ENCODE measurements at regions not wholly inside any gene's neighbourhood (a gene's known extent, or its start where the extent isn't known, plus 50 kb on each side); places are given as distances from the start of the nearest gene placed in this dataset.

DNA sequence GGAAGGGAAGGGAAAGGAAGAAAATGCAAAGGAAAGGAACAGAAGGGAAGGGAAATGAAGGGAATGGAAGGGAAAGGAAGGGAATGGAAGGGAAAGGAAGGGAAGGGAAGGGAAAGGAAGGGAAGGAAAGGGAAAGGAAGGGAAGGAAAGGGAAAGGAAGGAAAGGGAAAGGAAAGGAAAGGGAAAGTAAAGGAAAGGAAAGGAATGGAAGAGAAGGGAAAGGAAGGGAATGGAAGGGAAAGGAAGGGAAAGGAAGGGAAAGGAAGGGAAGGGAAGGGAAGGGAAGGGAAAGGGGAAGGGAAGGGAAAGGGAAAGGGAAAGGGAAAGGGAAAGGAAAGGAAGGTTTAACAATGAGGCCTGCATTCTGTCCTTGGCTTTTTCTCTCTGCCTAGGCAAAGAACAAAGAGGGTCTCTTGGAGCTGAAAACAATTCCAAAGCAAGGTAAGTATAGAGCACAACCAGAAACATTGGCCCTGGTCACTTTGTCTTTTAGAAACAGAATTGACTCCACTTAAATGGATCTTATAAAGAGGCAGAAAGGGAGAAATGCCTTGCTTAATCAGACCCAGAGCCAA lies 525.9 kb upstream of the TMPO start:
- no peak for DNase-seq

DNA sequence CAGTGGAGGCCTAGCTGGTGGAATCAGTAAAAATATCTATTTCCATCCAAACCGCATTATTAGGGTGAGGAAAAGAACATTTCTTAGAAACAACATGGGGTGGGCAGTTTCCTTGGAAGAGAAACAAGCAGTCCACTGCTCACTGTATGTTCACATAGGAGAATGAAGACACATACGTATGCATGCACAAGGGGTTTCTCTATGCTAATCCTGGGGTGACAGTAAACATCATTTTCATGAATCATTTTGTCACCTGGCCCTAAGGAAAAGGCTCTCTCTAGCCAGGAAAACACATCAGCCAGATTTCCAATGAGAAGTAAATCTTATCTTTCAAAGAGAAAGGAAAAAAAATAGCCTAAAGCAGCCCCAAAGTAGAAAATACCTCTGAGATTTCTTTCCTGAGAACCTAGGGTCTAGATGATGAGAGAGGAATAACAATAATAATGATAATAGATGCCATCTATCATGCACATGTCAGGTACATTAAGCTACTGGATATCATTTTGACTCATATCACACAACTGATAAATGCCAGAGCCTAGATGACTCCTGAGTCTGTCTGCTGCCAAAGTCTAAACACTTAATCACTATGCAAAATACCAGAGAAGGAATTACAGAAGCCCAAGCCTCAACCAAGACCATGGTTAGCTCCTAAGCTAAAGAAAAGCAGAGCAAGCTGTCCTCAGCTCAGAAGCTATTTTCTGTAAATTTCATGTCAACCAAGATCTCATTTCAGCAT lies 520.5 kb upstream of the TMPO start:
- no peak for DNase-seq

DNA sequence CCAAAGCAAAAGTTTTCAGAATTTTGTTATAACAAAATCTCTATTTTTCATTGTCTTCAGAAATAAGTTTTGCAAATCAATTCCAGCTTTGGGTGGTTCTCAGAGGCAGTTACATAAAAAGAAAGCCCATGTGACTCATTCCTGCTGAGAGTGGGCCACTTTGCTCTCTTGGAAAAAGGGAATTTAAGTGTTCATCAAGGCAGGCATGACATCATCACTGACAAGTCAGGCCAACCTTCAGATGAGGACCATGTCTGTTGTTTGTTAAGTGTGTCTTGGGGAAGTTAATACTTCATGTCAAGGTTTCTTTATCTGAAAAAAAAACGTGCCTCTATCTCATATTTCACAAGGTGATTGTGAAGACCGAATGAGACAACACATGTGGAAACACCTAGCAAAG lies 519.8 kb upstream of the TMPO start:
- DNase-seq: no peak

DNA sequence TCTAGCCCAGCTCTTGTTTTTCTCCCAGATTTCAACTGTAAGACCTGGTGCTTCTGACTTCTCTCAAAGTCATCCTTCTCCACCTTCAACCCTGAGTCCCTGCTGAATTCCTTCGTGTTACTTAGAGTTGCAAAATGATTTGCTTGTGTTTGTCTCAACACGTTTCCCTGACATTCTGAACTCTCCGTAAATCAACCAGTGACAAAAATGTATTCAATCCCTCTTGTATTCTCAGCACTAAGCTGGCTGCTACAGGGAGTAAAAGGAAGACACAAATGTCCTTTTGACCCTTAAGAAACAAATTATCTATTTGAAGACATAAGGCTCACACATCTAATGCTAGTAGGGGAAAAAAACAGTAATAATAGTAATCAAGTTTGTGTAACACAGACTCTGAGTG lies 514.0 kb upstream of the TMPO start:
- no peak for DNase-seq

DNA sequence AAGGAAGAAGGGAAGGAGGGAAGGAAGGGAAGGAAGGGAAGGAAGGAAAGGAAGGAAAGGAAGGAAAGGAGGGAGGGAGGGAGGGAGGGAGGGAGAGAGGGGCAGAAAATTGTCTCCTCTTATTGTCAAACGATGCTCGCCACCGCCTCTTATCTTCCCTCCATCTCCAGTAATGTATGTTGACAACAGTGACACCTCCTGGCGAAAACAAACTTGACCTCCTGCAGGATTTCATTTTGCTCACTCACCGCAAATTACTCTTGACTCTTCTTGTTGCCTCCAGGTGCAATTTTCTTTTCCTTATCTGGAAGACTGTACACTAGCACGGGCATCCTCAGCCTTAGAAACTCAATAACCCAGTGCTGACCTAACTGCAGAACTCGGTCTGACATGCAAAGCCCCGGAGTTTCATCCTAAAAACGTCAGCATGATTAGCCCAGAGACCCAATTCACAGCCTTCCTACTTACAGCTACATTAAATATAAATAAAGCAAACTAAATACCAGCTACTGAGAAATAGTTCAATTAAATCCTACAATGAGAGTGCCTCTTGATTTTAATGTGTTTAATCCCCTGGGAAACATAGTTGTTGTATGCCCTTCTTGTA lies 512.4 kb upstream of the TMPO start:
- DNase-seq: peak; percentile 38

DNA sequence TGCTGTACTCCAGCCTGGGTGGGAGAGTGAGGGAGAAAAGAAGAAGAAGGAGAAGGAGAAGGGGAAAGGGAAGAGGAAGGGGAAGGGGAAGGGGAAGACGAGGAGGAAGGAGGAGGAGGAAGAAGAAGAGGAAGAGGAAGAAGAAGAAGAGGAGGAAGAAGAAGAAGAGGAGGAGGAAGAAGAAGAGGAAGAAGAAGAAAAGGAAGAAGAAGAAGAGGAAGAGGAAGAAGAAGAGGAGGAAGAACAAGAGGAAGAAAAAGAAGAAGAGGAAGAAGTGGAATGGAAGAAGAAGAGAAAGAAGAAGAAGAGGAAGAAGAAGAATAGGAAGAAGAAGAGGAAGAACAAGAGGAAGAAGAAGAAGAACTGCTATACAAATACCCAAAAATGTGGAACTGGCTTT lies 507.4 kb upstream of the TMPO start:
- no peak for DNase-seq

DNA sequence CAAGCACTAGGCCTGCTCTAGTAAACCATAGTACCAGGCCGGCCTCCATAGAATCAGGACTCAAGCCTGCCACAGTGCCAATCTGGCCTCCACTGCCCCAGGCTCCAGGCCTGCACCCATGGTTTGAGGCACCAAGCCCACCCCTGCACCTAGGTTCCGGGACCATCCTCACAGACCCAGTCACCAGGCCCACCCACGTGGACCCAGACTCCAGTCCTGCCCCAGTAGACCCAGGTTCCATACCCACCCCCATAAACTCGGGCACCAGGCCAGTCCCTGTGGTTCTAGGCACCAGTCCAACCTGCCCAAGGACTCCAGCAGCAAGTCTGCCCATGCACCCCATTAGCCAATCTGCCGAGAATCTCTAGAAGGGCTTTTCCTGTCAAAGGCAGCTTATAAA lies 501.8 kb upstream of the TMPO start:
- no peak for DNase-seq

DNA sequence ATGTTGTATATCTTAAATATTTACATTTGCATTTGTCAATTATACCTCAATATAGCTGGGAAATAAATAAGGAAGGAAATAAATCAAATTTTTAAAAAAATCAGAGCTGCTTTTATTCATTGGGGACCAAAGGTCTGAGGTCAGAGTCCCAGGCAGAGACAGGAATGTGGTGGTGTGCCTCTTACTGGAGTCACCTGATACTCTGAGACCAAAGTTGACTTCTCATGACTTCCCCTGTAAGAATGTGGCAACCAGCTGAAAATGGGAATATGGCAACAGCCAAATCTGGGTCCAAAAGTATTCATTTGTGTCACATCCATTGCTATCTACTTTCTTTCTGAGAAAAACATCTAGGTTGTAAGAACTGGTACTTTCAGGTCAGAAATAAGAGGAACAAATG lies 496.6 kb upstream of the TMPO start:
- DNase-seq: no peak

DNA sequence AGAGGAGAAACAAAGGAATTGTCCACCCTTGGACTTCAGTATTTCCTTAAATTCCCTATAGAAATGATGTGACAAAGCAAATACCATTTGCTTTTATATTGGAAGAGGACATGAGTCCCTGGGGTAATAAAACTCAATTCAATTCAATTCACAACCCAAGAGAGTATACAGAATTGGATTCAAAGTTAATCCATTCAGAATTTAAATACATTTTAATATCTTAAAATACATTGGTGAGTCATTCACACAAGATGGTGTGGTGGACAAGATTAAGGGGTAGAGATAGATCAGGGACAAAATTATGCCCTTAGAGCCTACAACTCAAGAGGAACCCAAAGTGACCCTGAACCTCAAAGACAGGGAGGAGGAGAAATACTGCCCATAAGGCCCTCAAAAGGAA lies 495.0 kb upstream of the TMPO start:
- no peak for DNase-seq

DNA sequence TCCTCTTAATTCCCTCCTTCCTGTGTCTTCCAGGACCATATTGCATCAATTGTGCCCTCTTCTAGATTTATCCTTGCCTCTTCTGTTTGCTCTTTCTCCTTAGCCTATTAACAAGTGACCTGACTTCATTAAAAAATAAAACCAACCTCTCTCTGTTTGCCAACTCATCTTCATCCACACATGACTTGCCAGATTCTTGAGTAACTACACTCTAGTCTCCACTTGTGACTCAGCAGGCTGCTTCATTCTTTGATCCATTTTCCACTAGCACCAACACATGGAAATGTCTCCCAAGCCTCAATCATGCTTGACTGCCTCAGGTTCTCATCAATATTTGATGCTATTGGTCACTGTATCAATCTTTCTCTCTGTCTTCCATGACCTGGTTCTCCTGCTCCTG lies 492.4 kb upstream of the TMPO start:
- DNase-seq: no peak

DNA sequence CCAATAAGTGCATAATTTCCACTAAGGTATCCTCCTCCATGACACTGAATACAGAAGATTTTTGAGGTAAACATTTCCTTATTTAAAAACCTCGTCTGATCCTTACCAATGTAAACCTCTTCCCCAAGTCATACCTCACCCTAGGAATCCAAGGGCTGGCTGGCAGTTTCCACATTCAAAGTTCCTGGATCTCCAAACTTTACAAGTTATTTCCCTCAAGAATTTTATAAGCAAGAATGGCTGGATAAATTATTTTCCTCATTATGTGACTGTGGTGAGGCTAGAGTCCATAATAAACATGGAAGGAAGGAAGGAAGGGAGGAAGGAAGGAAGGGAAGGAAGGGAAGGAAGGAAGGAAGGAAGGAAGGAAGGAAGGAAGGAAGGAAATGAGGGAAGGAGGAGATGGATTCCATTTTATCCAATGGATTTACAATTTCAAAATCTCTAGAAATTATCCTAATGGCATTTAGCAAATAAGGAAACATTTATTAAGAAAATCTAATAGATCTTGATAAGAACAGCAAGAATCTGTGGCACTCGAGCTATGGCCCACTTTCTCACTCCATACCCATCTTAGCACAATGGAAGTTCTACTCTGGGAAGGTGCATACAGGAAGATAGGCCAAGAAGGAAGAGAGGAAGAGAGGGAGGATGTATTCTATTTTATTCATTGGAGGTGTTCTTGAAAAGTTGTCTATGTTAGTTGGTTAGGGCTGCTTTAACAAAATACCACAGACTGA lies 477.8 kb upstream of the TMPO start:
- DNase-seq: no peak

DNA sequence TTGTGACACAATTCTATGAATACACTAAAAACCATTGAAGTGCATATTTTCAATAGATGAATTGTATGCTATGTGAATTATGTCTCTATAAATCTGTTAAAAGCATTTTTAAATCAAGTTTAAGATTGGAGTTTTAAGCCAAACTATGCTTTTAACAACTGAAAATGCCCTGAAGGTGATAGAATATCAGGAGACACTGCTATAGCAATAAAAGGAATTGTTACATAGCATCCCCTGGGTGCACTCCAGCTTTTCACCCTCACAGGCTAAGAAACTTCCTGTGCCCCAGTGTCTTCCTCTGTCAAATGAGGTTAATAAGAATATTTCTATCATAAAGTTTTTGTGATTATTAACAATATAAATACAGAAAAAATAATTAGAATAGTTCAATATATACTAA lies 472.7 kb upstream of the TMPO start:
- DNase-seq: no peak

DNA sequence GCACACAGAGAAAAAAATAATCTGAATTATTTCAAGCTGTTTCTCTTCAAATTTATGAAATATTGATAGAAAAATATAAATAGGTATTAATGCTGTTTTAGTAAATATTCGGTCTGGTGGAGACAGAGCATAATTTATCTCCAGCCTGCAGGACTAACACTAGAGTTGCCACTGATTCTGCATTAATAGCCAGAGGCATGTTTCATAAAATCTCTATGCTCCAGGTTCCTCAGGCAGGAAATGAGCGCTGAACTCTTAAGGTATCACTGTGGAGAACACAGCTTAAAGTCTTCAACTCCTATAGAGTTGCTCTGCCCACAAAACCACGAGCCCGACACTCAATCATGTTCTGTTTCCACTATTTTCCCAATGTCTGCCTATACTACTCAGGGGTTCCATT lies 470.0 kb upstream of the TMPO start:
- no peak for DNase-seq

DNA sequence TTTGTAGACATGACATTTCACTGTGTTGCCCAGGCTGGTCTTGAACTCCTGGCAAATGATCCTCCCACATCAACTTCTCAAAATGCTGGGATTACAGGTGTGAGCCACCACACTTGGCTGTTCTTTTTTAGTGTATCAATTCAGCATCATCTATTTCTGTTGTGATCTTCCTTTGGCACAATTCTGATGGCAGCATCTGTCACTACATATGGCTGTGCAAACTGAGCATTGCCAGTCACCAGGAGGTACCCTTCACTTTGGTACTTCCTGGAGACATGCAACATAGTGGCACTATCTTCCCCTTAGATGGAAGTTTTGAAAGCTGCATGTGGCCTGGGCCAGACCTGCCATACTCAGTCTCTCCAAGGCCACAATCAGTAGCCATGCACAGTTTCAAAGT lies 467.1 kb upstream of the TMPO start:
- DNase-seq: no peak

DNA sequence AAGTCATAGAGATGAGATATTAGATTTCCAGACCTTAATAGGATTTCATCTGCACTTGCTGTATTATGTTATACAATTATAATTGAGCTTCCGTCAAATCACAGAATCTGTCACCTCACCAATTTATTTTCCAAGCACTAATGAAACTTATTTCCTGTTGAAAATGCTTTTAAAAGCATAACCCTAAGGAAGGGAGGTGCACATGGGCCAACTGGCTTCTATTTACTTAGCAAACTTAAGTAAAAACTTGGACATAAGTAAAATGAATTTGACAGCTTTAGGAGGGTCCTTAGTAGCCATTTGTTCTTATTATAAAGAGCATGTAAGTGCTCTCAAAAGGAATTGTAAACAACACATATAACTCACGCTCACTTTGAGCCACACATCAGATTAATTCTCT lies 462.2 kb upstream of the TMPO start:
- DNase-seq: no peak

DNA sequence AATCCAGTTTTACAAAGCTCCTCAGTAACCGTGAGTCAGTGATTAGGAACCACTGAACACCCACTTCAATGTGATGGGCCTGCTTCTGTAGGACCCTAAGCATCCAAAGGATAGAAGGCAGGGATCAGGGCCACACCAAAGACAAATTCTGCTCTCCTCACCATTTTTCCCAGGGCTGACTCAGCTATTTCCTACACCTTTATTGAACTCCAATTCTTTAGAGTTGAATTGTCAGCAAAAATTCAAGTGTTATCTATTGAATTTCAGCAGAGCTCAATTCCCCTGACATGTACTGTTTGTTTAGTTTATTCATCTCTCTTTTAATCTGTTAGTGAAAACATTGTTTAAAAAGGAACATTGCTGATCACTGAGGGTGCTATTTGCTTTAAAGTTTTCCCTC lies 457.7 kb upstream of the TMPO start:
- no peak for DNase-seq

DNA sequence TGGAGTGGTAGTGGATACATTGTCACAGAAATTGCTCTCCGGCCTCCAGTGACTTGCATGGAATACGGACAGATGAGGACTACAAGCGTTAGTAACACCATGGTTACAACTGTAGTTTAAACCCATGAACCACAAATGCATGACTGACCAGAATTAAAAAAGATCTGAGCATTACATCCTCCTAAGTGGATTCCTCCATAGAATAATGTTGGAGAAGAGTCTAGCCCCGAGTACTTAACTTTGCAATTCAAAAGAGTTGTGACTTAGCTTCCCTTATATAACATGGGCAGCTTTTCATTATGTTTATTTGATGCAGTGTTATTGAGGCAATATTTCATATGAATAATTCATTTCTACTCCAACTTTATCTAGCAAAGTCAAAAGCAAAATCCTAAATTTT lies 457.2 kb upstream of the TMPO start:
- no peak for DNase-seq

DNA sequence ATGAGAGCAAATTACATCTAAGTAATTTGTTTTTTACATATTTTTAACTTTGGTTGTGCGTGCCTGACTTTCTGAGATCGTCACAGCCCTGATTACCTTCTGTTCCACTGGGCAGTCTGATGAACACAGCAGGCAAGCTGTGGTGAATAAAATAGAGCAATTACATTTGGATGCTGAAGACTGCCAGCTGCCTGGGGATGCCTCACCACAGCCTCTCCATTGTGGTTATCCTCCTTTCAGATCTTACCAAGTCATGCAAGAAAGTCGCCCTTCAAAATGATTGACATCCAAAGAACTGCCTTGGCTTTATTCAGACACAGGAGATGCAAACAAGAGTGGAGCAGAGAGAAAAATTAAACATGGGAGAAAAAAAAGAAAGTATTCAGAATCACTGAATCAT lies 456.6 kb upstream of the TMPO start:
- DNase-seq: no peak

DNA sequence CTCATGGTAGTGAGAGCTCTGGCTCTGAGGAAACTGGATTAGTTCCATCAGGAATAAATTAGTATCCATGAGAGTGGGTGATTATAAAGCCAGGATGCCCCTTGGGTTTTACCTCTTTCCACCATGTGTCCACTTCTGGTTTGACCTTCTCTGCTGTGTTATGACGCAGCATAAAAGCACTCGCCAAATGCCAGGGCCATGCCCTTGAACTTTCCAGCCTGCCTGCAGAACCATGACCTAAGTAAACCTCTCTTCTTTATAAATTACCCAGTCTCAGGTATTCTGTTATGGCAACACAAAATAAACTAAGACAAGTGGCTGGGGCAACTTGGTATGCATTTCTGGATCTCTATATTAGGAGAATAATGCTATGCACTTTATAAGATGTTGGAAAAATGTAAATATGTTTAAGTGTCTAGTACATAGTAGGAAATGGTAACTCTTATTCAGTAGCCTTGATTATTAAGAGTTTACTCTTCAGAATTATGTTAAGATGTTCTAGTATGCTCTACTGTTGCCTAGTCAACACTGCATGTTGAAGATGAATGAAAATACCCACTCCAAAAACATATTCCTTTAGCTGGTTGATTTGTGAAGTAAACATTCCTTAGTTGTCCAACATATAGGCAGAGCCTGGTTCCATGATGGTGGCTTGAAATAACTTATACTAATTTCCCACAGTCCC lies 455.6 kb upstream of the TMPO start:
- DNase-seq: no peak

DNA sequence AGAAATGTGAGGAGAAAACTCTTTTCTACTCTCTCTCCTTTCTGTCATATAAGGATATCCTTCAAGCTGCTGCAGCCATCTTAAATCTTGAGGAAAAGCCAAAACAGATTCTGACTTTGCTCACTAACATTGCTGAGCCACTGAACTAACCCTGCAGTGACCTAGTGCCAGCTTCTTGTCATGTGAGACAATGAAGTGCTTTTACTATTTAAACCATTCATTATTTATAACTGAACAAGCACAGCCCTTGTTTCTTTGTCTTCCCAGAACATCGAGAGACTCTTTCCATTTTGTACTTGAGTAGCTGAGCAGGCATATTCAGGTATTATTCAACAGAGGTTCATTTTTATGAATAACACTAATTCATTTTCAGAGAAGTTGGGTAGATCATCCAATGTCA lies 455.0 kb upstream of the TMPO start:
- DNase-seq: no peak

DNA sequence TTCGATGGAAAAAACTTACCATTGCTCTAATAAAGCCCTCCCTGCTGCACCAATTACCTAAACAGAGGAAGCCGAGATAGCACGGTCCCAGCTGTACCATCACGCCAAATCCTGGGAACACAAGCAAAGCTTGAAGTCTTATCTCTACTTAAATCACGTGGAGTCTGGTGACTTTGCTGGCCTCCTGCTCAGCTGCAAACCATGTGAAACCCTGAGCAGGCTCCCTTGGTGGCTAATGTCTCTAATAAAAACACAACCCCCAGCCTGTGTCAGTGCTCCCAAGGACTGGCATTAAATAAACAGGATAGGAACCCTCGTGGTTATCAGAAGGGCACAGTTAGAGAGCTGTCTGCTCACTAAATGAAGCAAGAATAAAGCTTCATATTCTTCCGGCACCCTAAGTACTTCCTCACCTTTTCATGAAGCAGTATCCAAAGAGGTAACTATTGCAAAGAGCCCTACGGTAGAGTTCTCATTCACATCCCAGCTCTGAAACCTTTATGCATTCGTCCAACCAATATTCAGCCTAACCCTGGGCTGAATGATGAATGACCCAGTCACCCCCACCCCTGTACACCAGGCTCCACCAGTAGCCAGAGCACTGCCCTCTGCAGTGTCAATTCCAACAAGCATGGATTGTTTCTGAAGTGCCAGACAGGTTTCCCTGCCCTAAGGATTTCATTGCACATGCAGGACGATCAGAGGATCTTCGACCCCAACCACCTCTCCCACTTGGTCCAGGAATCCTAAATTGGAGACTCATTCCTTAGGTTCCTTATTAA lies 452.7 kb upstream of the TMPO start:
- DNase-seq: no peak

DNA sequence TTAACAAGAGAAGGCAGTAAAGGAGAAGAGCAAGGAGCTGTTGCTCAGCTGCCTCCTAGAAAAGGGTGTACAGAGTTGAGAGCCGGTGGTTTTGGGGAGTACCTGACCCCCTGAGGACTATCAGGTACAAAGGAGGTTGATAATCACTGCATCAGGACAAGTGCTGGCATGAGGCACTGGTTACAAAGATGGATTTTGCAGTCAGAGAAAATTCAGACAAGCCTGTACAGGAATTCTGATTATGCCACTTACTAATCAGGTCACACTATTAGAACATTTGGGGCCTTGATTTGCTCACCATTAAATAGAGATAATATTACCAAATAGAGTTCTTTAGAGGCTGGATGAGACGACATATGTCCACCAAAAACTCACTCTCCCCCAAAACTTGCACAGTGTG lies 450.9 kb upstream of the TMPO start:
- no peak for DNase-seq

DNA sequence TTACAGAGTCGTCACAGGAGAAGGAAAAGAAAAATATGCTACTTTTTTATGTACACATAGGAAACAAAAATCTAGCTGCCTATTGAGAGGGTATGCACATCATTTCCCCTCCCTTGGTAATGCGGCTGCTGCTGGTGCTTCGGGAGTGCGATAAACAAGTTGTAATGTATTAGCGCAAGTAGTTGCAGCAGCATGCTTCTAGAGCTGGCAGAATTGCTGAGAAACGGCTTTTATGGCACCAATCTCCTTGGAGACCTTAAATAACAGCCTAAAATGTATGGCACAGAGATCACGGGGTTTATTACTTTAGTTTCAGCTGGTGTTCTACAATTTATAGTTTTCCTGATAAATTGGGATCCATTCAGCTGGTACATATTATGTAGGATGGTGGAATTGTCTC lies 447.6 kb upstream of the TMPO start:
- DNase-seq: no peak
